Activated T-helper 1 cell treated with anti-CD3 and anti-CD28 coated beads, Interleukin-12 subunit alpha, Interleukin-12 subunit beta, Interleukin-2, Interleukin-4 antibody, amounts not matched to agents 30 ng/mL and 10 ng/mL and 1 ng/mL, durations not matched to agents 14 hours and 24 hours and 36 hours (primary cell): ENCODE measurements at regions not wholly inside any gene's neighbourhood (a gene's known extent, or its start where the extent isn't known, plus 50 kb on each side); places are given as distances from the start of the nearest gene placed in this dataset.
A peak's percentile ranks its signal among the peaks of the same experiment; 100 is the strongest.

Source experiments
- DNase-seq: peaks from one replicate; pipeline ENCODE4 v3.0.0; 2021; ENCODE audit warnings: low spot score
- H3K27ac Mint-ChIP-seq: one replicate; pipeline ENCODE4 v1.8.0; 2021; ENCODE audit warnings: mild to moderate bottlenecking, mixed read lengths
- H3K27me3 Mint-ChIP-seq: one replicate; pipeline ENCODE4 v1.8.0; 2022; ENCODE audit warnings: mild to moderate bottlenecking, moderate library complexity, mixed read lengths; ENCODE audit not compliant: insufficient read depth
- H3K36me3 Mint-ChIP-seq: one replicate; pipeline ENCODE4 v1.8.0; 2021; ENCODE audit warnings: low read depth, mixed read lengths
- H3K4me1 Mint-ChIP-seq: one replicate; pipeline ENCODE4 v1.8.0; 2021; ENCODE audit warnings: low read depth, mixed read lengths
- H3K4me3 Mint-ChIP-seq: one replicate; pipeline ENCODE4 v1.8.0; 2021; ENCODE audit warnings: mild to moderate bottlenecking, moderate library complexity, mixed read lengths
- H3K9me3 Mint-ChIP-seq: one replicate; pipeline ENCODE4 v1.8.0; 2021; ENCODE audit warnings: mixed read lengths
- intact Hi-C: fragments of 100-400 bp; cut with micrococcal nuclease; formaldehyde crosslinking; loops from one replicate; pipeline ENCODE4 v1.15.1; 2024

DNA sequence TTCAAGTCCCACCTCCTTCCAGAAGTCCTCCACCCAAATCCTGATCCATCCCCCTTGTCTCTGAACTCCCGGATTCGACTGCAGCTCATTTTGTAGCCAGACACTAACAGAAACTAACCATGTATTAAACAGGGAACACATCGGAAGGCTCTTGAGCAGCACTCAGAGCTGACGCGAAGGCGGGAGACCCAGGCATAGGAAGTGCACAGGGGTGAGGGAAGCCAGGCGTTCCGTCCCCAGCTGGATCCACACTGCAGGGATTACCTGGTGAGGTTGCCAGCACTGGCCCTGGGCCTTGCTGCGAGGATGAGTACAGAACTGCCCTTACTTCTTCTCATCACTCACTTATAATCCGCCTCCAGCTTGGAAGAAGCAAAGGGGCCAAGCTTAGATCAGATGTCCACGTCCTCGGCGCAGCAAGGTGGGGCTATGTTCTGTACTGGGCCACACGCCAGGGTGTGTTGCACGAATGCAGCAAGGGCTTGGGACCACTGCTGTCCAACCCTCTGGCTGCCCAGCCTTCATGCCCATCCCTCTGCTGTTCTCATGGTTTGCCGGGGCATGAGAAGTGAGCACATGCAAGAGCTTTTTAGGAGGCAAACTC lies 124.2 kb upstream of the SMAD3 start:
- Mint-ChIP-seq H3K4me1 (peaks cover 8% of the 10 kb centered on the region), H3K27ac (no peak overlapping the region), H3K27me3 (peaks cover 7% of the 10 kb centered on the region), H3K9me3 (no peaks in the 10 kb centered on the region), H3K36me3 (no peaks in the 10 kb centered on the region), H3K4me3 (no peak overlapping the region)
- no peak for DNase-seq
- intact Hi-C loops = no loop called here

DNA sequence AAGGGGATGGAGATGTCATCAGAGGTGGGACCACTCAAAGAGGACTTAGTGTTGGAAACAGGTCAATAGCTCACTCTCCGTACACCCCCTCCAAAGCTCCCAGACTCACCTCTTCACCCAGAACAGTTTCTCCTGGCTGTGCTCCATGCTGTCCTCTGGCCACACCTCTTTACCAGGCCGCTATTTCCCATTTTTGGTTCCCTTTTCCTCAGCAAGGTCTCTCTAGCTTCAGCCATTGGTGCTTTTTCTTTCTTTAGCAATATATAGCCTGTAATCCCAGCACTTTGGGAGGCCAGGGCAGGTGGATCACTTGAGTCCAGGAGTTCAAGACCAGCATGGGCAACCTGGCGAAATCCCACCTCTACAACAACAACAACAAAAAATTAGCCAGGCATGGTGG lies 123.6 kb upstream of the SMAD3 start:
- Mint-ChIP-seq H3K4me1 (peaks cover 10% of the 10 kb centered on the region), H3K27ac (no peak overlapping the region), H3K4me3 (no peak overlapping the region), H3K27me3 (peaks cover 7% of the 10 kb centered on the region), H3K9me3 (no peaks in the 10 kb centered on the region), H3K36me3 (no peaks in the 10 kb centered on the region)
- intact Hi-C loops = no loop called here
- DNase-seq = no peak

DNA sequence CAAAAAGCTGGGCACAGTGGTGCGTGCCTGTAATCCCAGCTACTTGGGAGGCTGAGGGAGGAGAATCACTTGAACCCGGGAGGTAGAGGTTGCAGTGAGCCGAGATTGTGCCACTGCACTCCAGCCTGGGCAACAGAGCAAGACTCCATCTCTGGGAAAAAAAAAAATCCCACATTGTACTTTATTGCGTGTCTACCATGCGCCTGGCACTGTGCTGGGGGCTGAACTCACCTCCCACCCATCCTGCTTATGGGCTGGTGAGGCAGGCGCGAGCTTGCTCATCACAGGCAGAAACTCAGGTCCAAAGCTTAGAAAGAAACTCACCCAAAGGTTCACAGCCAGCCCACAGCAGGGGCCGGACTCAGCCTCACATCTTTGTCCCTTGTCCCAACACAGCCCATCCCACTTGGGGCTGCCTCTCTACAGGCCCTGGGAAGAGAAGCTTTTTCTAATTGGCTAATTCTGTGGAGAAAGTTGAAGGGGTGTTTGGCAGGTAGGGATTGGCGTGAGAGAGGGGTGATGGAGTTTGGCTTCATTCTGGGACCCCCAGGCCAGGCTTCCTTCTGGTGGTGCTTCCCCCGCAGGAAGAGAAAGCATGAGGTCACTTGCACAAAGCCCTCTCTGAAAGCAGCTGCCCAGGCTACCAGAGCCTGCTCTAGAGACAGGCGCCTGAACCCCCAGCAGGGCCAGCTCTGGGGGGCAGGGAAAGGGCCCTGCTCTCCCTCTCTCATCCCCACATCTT lies 122.6 kb upstream of the SMAD3 start:
- no peaks in the 10 kb centered on the region for H3K36me3 Mint-ChIP-seq
- H3K9me3 Mint-ChIP-seq = no peaks in the 10 kb centered on the region
- intact Hi-C loops = no loop called here

DNA sequence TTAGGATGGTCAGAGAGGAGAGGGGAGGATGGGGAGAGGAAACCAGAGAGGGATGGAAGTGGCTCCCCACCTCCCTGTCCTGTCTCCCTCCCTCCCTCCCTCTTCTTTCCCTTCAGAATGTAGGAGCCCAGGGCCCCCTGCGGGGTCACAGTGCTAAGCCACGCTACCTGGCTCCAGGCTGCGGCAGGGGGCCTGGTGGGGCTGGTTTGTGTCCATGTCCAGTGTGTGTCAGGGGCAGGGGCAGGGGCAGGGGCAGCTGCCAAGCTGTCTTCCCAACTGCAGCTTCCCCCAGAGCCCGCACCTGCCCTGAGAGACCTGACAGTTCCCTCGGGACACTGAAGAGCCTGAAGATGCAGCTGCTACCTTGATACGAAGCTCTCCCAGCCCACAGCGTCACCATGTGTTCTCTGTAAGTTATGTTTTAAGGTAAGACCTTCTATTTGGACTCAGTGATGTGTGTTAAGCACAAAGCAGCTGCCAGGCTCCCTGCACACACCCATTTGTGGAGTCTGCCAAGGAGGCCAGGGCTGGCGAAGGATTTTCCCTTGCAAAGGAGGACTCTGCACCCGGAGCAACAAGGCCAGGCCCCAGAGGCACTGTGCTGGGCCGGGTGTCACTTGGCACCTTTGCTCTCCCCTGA lies 121.8 kb upstream of the SMAD3 start:
- Mint-ChIP-seq H3K27ac (no peak overlapping the region), H3K9me3 (no peaks in the 10 kb centered on the region), H3K36me3 (no peaks in the 10 kb centered on the region), H3K4me3 (no peak overlapping the region), H3K4me1 (peaks cover 27% of the 10 kb centered on the region), H3K27me3 (peaks cover 7% of the 10 kb centered on the region)
- intact Hi-C loops = no loop called here
- DNase-seq = no peak

More for the DNA sequence above, 122.6 kb upstream of the SMAD3 start:
- Mint-ChIP-seq H3K4me1 (peaks cover 20% of the 10 kb centered on the region), H3K4me3 (no peak overlapping the region), H3K27me3 (peaks cover 7% of the 10 kb centered on the region), H3K27ac (no peak overlapping the region)
- DNase-seq = no peak

DNA sequence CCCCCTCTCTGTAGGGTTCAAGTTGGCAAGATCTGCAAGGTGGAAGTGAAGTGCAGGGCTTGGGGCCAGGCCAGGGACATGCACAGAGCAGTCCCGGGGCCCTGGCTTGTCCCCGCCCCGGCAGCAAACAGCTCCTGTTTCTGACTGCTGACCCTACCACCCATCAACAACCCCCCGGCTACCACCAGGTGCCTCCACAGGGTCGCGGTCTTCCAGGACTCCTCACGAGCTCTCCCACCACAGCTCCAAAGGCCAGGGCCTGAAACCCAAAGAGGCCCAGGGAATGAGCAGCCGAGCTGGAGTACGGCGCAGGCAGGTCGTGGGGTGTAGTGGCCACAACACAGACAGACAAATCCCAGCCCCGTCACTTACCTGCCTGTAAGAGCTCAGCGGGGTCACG lies 121.3 kb upstream of the SMAD3 start:
- Mint-ChIP-seq H3K27me3 (peaks cover 7% of the 10 kb centered on the region), H3K4me3 (no peak overlapping the region), H3K4me1 (peaks cover 31% of the 10 kb centered on the region), H3K27ac (no peak overlapping the region), H3K9me3 (no peaks in the 10 kb centered on the region), H3K36me3 (no peaks in the 10 kb centered on the region)
- no peak for DNase-seq
- intact Hi-C loops = no loop called here

DNA sequence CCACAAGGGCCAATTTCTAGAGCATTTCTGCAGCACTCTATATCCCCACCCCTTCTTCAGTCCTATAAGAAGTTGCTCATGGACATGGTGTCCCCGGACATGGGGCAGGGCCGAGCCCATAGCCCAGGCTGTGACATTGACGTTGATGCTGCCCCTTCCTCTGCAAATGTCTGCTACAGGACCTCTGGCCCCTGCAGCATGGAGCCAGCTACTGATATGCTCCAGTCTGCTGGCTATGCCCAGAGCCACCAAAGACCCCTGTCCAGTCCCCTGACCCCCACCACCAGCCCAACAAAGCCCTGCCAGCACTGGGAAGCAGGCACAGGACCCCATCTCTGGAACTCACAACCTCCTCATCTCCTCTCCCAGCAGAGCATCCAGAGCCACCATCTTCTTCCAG lies 120.1 kb upstream of the SMAD3 start:
- H3K9me3 Mint-ChIP-seq = no peaks in the 10 kb centered on the region
- H3K4me3 Mint-ChIP-seq = no peak overlapping the region
- no peaks in the 10 kb centered on the region for H3K36me3 Mint-ChIP-seq
- H3K27me3 Mint-ChIP-seq = peaks cover 7% of the 10 kb centered on the region
- peaks cover 28% of the 10 kb centered on the region for H3K4me1 Mint-ChIP-seq
- intact Hi-C loops = loop anchor here (5.0 kb wide), 1 partner anchor 77 kb away; no protein-coding TSS in a partner anchor
- no peak overlapping the region for H3K27ac Mint-ChIP-seq
- DNase-seq = no peak

DNA sequence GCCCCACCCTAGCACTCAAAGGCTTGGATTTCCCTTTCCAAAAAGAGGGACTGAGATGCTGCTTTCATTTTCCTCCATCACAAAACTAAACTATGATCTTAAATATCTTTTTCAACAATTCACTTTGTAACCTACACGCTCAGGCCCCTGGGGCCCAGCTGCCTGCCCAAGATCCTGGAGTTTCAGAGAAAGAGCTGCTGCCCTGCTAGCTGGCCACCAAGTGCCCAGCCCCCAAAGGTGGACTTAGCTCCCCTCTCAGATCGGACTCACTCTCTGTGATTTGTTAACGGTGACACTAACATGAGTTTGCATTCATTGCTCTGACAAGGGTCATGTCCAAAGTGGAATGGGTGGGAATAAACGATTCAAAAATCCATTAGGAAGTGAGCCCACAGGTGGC lies 119.6 kb upstream of the SMAD3 start:
- H3K27ac Mint-ChIP-seq = no peak overlapping the region
- DNase-seq = no peak
- no peak overlapping the region for H3K4me3 Mint-ChIP-seq
- peaks cover 7% of the 10 kb centered on the region for H3K27me3 Mint-ChIP-seq
- H3K9me3 Mint-ChIP-seq = no peaks in the 10 kb centered on the region
- peaks cover 24% of the 10 kb centered on the region for H3K4me1 Mint-ChIP-seq
- no peaks in the 10 kb centered on the region for H3K36me3 Mint-ChIP-seq
- intact Hi-C loops = loop anchor here (1.0 to 5.0 kb wide), 8 partner anchors 76 to 891 kb away; no protein-coding TSS in a partner anchor

DNA sequence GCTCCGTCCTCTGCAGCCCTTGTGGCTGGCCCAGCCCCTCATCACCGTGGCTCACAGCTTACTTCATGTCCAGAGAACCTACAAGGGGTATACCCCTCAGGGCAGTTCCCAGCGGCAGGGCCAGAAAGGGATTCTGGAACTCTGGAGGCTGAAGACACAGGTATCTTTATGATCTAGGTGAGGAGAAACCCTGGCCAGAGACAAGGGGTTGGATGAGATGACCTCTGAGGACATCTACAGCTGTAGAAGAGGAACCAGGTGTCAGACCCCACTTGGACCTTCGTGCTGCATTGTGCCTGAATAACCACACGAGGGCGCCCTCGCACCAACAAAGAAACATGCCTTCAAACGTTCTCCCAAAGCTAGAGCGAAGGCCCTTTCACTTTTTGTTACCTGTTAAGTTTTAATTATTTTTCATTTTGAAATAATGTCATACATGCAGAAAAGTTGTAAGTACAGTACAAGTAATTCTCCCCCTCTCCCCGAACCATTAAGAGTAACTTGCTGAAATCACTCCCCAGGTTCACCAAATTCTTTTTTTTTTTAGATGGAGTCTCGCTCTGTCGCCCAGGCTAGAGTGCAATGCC lies 118.7 kb upstream of the SMAD3 start:
- DNase-seq = peak; percentile 64
- Mint-ChIP-seq H3K27ac (no peak overlapping the region), H3K36me3 (no peaks in the 10 kb centered on the region), H3K9me3 (no peaks in the 10 kb centered on the region), H3K4me1 (peaks cover 24% of the 10 kb centered on the region), H3K27me3 (peaks cover 5% of the 10 kb centered on the region), H3K4me3 (no peak overlapping the region)
- intact Hi-C loops = loop anchor here (1.0 to 5.0 kb wide), 8 partner anchors 76 to 890 kb away; no protein-coding TSS in a partner anchor

DNA sequence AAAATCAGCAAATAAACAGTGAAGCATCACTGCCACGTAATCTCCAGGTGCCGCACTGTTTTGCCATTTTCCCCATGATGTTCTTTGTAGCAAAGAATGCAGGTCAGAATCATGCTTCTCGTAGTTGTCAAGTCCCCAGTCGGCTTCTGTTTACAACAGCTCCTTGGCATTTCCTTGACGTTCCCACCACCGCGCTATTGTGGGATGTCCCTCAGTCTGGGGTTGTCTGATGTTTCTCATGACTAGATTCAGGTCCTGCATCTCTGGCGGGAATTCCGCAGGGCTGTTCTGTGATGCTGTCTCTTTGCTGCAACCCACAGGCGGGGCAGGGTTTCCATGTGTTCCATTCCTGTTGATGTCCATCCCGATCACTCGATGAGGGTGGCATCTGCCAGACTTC lies 117.9 kb upstream of the SMAD3 start:
- Mint-ChIP-seq H3K27ac (no peak overlapping the region), H3K9me3 (no peaks in the 10 kb centered on the region), H3K27me3 (peaks cover 3% of the 10 kb centered on the region), H3K4me1 (peaks cover 24% of the 10 kb centered on the region), H3K36me3 (no peaks in the 10 kb centered on the region), H3K4me3 (no peak overlapping the region)
- DNase-seq = no peak
- intact Hi-C loops = loop anchor here (2.0 to 5.0 kb wide), 4 partner anchors 75 to 889 kb away; no protein-coding TSS in a partner anchor

DNA sequence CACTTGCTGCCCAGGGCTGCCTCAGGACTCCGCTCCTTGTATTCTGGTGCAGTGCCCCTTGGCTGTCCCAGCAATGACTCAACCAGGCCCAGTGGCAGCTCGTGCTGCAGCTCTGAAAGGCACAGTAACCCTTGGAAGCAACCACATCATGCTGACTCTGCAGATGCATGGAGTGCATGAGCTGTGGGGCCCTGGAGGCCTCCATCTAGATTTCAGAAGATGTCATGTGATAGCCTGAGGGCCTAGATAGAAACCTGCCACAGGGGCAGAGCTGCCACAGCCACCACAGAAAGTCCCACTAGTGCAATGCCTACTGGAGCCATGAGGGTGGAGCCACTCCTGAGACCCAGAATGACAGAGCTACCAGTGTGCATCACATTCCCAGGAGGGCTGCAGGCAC lies 117.1 kb upstream of the SMAD3 start:
- peak; percentile 13 for DNase-seq
- Mint-ChIP-seq H3K27ac (no peak overlapping the region), H3K4me1 (peaks cover 24% of the 10 kb centered on the region), H3K9me3 (no peaks in the 10 kb centered on the region), H3K36me3 (no peaks in the 10 kb centered on the region), H3K27me3 (peaks cover 4% of the 10 kb centered on the region), H3K4me3 (no peak overlapping the region)
- intact Hi-C loops = loop anchor here (5.0 kb wide), 1 partner anchor 74 kb away; no protein-coding TSS in a partner anchor

DNA sequence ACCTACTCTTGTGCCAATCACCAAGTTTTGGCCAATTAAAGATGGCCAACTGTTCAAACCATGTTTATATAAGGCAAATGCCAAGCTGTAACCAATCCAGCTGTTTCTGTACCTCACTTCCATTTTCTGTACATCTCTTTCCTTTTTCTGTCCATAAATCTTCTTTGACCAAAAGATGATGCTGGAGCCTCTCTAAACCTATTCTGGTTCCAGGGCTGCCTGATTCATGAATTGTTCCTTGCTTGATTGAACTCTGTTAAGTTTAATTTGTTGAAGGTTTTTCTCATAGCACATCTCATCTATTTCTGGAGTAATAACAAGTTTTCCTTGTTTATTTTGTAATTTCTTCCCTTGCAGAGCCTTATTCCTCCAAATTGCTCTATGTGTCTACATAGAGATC lies 115.3 kb upstream of the SMAD3 start:
- H3K4me1 Mint-ChIP-seq = peaks cover 24% of the 10 kb centered on the region
- intact Hi-C loops = no loop called here
- DNase-seq = no peak
- no peaks in the 10 kb centered on the region for H3K9me3 Mint-ChIP-seq
- no peak overlapping the region for H3K4me3 Mint-ChIP-seq
- H3K27ac Mint-ChIP-seq = no peak overlapping the region
- no peaks in the 10 kb centered on the region for H3K36me3 Mint-ChIP-seq
- peaks cover 3% of the 10 kb centered on the region for H3K27me3 Mint-ChIP-seq

DNA sequence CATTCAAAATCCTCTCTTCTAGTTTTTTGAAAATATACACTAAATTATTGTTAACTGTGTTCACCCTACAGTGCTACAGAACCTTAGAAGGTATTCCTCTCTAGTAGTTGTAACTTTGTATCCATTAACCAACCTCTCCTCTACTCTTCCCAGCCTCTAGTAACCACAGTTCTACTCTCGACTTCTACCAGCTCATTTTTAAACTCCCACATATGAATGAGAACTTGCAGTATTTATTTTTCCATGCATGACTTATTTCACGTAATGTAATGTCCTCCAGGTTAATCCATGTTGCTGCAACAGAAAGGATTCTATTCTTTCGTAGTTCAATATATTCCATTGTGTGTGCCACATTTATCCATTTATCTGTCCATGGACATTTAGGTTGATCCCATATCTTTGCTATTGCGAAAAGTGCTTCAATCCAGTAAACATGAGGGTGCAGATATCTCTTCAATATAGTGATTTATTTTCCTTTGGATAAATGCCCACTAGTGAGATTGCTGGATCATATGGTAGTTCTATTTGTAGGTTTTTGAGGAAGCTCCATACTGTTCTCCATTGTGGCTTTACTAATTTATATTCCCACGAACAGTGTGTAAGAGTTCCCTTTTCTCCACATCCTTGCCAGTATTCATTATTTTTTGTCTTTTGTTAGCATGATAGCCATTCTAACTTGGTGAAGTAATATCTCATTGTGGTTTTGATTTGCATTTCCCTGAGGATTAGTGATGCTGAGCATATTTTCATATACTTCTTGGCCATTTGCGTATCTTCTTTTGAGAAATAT lies 113.7 kb upstream of the SMAD3 start:
- no peak overlapping the region for H3K4me3 Mint-ChIP-seq
- peaks cover 3% of the 10 kb centered on the region for H3K27me3 Mint-ChIP-seq
- H3K36me3 Mint-ChIP-seq = no peaks in the 10 kb centered on the region
- intact Hi-C loops = no loop called here
- peaks cover 31% of the 10 kb centered on the region for H3K4me1 Mint-ChIP-seq
- no peak overlapping the region for H3K27ac Mint-ChIP-seq
- H3K9me3 Mint-ChIP-seq = no peaks in the 10 kb centered on the region
- DNase-seq = no peak
